ENCODE measurements at regions not wholly inside any gene's neighbourhood (a gene's known extent, or its start where the extent isn't known, plus 50 kb on each side); places are given as distances from the start of the nearest gene placed in this dataset.

DNA sequence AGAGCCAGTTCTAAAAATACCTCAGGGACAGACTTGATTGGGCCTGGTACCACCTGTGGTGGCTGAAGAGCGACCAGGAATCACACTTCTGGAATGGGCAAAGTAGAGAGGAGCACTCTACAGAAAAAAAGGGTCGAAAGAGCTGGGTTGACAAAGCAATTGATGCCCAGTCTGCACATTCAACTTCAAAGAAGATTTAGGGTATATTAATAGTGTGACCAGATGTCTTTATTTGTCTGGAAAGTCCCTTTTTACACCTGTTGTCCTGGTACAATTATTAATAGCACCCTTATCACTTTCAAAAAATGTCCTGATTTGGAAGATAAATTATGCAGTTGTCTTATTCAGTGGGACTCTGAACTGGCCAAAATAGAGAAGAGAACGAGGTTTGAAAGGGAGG lies 137.5 kb downstream of the DYRK2 start:
- TF ChIP-seq EP300 (IDR thresholded peaks at IDR 0.05) (no peak), POLR2A (IDR thresholded peaks at IDR 0.05) (no peak)
- TF ChIP-seq, protein P1, sequence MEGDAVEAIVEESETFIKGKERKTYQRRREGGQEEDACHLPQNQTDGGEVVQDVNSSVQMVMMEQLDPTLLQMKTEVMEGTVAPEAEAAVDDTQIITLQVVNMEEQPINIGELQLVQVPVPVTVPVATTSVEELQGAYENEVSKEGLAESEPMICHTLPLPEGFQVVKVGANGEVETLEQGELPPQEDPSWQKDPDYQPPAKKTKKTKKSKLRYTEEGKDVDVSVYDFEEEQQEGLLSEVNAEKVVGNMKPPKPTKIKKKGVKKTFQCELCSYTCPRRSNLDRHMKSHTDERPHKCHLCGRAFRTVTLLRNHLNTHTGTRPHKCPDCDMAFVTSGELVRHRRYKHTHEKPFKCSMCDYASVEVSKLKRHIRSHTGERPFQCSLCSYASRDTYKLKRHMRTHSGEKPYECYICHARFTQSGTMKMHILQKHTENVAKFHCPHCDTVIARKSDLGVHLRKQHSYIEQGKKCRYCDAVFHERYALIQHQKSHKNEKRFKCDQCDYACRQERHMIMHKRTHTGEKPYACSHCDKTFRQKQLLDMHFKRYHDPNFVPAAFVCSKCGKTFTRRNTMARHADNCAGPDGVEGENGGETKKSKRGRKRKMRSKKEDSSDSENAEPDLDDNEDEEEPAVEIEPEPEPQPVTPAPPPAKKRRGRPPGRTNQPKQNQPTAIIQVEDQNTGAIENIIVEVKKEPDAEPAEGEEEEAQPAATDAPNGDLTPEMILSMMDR (IDR thresholded peaks at IDR 0.05): no peak

Measured in gastroesophageal sphincter (tissue), 3 donors.